UCSD-AML1 (cell line): ENCODE measurements at regions not wholly inside any gene's neighbourhood (a gene's known extent, or its start where the extent isn't known, plus 50 kb on each side); places are given as distances from the start of the nearest gene placed in this dataset.
"Not testable (repeated sequence)": the region's sequence is repeated elsewhere in the genome, so short reads cannot be mapped to it uniquely, and the experiment has no call there.

ENCODE experiments used
- DNase-seq: peaks from one replicate; lab custom pipeline; 2025; ENCODE audit not compliant: unreplicated experiment; lab: John Stamatoyannopoulos, UW

DNA sequence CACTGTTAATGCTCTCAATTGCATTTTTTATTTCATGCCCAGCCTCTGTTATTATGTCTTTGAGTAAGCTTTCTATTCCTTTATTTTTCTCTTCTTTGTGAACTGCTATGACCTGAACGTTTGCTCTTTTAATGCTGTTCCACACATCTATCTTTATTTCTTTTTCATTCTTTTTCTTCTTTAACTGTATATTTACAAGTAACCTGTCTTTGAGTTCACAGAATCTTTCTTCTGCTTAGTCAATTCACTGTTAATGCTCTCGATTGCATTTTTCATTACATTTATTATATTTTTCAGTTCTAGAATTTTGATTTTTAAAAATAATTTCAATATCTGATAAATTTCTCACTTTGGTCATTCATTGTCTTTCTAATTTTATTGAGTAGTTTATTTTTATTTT is 316.3 kb upstream of the MEF2C start:
- DNase-seq: no peak

DNA sequence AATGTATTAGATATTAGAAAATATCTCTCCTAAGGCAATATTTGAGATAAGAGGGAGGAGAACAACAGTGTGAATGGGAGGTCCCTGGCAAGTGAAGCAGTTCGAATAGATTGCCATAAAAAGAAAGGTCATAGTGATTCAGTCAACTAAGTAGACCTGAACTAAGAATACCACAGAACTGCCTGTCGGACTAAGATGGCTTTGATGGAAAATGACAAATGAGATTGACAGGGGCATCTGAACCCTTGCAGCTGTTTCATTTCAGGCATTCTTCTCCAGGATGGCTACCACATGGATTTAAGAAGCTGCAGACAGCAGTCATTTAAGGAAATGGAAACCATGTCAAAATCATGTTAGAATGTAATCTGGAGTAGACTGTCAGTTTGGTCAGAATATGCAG is 308.4 kb upstream of the MEF2C start:
- DNase-seq: peak; percentile 5

DNA sequence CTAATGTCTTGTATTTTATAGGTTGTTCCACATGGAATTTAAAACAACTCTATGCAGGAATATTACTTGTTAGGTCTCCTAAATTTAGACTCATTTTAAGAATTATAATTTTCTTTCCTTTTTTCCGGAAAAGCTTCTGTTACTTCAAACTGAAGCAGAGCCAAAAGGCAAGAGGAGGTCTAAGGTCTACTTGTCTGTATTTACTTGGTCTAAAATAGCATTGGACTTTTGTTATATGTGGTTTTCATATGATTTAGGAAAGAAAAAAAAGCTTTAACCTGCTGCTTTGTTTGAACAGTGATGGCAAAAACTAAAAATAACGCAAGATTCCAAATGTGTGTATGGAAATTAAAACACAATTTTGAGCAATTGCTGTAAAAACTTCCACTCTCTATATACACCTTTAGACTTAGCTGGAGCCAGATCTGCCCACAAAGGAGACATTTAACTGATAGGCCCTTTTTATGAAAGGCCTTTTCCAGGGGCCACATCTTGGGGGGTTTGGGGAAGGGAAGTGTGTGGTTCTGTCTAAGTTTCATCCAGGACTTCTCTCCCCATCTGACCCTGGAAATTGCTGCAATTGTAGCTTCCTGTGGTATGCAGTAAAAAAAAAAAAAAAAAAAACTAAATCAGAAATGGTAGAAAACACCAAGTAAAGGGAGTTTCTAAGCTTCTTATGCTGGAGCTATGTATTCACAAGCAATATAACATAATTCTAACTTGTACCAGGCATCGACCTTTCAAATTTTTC is 307.7 kb upstream of the MEF2C start:
- DNase-seq: peak; percentile 17

DNA sequence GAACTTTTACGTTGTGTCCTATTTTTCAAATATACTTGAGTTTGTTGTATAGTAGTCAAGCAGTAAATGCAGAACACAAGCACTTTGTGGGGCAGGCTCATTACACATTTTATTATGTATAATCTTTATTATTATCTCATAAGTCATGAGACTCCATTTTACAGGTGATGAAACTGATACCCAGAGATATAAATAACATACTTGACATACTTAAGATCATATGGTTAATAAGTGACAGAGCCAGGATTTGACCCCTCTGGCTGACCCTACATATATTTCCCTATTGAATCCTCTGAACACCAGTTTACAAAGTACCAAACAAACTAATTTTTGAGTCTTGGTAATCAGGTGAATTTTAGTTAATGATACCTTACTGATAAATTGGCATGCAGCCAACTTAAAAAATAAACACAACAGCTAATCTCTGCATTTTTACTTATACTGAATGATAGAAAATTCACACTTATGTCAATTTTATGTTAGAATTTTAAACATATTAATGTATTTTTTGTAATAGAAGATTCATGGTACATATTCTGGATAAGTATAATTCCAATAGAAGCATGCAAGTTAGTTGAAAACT is 305.0 kb upstream of the MEF2C start:
- no peak for DNase-seq

DNA sequence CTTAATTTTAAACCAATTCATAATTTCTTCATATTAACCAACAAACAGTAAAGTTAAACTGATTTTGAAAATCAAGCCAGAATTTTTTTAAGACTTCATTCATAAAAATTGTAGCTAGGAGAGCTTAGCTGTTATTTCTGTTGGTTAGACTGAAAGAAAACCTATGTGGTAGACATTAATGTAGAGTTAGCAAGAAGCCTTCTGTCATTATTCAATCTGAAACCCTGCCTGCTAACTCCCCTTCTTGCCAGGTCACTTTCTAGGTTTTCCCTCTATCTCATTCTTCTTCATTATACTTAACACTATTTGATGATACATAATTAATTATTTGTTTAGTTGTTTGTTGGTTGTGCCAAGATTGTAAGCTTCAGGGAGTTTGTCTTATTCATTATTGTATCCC is 304.3 kb upstream of the MEF2C start:
- DNase-seq: no peak

DNA sequence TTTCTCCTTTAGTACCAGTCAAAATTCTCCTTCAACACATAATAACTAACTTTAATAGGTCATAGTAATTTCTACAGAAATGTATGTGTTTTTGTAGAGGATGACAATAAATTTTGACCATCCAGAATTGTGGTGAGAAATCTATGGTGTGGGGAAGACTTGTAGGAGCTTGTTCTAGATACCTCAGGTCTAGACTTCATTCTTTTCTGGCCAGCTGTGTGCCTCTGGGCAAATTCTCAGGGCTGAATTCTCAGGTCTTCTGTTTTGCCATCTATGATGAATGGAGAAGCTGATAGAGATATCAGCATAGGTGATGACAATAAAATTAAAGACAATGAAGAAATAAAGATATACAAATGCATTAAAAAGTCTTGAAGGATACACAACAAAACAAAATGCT is 298.6 kb upstream of the MEF2C start:
- no peak for DNase-seq

DNA sequence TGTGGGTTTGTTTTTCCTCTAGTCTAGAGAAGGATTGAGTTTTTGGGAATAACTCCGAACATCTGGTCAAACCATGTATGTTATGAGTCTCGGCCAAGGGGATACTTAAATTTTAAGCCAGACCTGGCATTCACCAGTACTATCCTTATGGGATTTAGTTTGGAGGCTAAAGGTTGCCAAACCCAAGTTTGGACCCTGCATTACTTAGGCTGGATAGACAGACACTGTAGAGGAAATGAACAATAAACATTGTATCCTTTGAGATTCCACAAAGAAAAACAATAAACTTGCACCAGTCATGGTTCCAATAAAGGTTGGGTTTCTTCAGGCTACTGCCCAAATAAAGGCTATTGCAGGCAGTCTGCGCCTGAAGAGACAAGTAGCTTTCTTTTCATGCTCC is 296.7 kb upstream of the MEF2C start:
- DNase-seq: no peak

DNA sequence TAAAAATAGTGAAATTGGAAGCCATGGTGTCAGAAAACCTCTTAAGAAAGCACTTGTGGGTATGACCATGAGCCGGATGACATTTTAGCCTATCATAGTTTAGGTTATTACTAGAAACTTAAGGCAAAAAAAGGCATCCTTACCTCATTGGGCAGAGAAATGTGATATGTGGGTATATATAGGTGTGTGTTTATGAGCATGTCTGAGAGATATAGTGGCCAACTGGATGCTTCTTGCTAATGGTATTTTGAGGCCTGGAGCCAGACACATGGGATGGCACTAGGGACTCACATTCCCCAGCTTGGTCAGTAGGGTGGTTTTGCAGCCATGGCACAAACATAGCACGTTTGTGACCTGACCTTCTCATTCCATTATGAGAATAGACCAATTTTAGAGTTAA is 295.6 kb upstream of the MEF2C start:
- no peak for DNase-seq

DNA sequence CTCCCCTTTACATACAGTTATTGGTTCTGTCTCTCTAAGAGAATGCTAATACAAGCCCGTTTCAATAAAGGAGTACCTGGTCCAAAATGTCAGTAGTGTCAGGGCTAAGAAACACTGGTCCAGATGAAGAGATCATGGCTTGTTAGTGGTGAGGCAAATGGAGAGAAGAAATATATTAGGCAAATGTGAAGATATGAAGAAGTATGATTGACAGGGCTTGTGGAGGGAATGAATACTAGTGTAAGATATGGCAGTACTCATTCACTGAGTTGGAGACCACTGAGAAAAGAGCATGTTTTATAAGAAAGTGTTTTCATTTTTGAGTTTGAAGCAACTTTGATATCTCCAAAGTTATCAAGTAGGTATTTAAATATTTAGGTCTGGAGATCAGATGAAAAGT is 290.5 kb upstream of the MEF2C start:
- no peak for DNase-seq

DNA sequence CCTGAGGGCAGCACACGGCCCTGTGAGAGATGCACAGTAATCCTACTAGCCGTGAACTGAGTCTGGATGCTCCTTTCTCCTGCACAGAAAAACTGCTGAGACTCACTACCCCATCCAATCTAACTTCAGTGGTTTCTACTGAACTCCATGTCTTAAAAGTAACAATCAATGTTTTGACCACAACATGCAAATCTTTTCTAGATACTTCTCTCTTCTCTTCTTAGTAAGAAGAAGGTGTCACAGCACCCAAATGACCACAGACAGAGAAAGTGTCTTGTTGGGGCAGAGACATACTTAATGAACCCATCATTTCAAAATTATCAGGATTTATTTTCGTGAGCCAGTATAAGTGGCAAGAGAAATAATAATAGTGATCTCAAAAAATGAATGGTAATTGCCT is 285.8 kb upstream of the MEF2C start:
- no peak for DNase-seq

DNA sequence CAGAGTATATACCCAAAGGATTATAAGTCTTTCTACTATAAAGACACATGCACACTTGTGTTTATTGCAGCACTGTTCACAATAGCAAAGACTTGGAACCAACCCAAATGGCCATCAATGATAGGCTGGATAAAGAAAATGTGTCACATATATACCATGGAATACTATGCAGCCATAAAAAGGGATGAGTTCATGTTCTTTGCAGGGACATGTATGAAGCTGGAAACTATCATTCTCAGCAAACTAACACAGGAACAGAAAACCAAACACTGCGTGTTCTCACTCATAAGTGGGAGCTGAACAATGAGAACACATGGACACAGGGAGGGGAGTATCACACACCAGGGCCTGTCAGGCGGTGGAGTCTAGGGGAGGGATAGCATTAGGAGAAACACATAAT is 281.7 kb upstream of the MEF2C start:
- not testable (repeated sequence) for DNase-seq

DNA sequence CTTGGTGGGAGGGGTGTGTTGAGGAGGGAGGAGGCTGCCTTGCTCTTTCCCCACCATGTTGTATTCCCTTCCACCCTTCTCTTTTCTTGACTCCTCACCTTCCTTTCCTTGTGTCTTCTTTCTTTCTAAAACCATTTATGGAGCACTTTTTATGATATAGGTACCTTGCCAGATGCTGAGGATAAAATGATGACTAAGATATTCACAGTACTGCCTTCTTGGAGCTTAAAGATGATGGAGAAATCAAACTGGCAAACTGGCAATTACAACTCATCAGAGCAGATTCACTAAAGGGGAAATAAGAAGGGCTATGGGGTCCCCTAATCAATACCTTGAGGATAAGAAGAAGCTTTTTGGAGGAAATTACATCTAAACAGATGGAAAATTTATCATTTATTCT is 273.2 kb upstream of the MEF2C start:
- no peak for DNase-seq

DNA sequence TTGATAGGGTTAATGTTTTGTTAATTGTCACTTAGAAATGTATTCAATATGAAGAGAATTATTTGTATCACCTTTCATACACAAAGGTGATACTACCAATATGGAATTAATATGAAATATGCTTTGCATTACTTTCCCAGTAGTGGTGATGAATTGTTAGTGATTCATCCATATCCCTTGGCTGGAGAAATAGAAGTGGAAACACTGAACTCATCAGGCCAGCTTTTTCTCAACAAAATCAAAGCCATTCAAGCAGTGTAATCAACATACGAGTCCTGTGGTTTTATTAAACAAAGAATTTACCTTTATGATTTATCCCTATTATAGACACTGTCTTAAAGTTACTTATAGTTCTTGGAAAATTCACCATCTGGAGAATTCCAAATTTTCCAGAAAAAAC is 264.0 kb upstream of the MEF2C start:
- no peak for DNase-seq

DNA sequence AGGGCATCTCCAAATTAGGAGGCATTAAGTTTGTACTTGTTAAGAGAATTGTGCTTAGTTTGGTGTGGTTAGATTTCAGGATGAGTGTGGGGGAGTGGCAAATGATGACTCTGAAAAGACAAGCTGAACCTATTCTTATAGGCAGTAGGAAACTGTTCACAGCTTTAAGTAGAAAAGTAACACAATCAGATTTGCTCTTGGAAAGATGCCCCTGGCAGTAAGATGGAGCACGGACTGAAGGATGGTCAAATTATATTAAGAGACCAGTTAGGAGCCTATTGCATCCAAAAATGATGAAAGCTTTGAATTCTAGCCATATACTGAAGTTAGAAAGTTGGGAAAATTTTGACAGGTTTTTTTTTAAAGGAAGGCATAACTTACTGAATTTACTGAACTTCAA is 254.2 kb upstream of the MEF2C start:
- no peak for DNase-seq

DNA sequence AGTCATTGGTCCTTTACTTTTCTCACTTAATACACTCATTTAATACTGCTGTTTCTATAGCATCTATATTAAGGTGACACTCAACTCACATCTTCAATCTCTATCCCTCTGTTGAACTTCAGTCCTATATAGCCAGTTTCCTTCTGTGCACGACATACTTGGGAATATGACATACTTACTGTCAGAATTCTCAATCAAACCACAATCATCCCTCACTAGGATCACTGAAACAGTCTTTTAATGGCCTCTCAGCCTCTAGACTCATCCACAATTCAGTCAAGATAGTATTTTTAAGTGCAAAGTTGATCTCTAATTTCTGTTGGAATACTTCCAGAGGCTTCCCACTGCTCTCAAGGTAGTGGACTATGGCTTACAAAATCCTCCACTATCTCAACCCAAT is 251.0 kb upstream of the MEF2C start:
- DNase-seq: no peak

DNA sequence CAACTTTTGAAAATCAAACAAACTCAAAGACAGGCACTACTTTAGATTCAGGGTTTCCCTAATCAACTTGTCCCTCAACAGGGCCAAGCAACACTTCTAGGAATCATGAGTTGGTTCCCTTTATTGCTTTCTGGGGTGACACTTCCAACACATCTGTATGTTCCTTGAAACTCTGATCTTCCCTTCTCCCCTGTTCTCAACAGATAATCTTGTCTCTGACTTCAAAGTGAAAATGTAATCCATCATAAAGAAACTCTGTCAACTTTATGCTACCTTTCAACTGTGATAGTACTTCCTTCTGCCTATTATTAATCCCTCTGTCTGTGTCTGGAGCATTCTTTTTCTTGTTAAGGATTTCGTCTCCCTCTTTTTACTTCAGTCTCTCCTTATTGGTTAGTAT is 250.1 kb upstream of the MEF2C start:
- DNase-seq: no peak

DNA sequence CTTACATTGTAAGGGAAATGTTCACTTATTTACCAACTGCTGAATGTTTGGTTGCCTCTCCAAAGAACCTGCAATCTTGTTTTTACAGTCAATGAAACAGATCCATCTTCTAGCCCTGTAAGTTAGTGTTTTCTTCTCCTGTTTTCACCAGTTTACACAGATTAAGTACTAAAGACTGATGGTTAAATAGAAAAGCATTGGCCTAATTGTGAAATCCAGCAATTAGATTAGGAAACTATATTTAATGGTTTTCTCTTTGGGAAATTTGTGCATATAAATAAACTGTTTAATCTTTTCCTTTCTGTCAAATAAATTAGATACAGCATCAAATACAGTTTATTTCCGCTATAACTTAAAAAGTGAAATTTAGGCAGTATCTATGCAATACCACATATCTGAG is 247.9 kb upstream of the MEF2C start:
- DNase-seq: no peak

DNA sequence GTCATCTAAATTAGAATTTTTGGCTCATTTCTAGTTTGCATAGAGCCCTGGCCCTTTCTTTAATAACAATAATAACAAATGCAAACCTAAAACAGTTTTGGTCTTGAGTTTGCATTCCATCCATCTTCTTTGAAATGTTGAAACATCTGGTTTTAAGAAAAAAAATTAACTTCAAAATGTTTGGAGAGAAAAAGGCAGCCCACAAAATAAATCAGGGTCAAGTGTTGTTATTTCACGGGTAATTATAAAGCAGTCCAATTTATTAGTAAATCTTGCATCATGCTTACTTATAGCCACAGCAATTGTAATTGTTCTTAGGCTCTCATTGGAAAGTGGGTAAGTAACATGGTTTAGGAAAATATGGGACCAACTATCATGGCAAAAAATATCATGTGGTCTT is 247.0 kb upstream of the MEF2C start:
- no peak for DNase-seq

DNA sequence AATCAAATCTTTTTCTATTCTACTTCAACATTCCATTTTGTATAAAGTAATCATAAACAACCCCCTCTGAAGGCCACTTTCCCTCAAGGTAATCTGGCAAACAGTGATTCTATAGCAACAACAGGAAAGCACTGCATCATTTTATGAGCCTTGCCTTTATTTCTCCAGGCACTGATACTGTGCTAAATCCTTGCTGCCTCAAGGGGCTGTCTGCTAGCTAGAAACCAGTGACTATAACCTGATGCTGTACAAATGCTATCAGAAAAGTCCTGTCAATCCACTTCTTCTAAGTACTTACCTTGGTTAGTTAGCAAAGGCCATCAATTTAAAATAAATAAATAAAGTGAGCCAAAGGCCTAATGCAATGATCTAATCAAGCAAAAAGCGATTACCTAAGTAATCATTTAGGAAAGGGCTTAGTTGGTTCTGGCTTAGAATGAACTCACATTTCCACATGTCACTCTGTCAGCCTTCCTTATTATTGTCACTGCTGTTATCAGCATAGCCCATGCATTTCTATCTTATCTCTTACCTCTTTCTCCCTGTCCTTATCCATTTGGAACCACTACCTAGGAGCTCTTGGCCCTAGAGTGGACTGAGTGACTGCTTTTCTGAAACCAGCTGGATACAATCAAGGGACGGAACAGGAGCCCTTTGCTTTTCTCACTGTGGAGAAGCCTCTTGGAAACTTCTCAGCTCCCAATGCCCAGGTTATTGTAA is 246.1 kb upstream of the MEF2C start:
- DNase-seq: no peak

DNA sequence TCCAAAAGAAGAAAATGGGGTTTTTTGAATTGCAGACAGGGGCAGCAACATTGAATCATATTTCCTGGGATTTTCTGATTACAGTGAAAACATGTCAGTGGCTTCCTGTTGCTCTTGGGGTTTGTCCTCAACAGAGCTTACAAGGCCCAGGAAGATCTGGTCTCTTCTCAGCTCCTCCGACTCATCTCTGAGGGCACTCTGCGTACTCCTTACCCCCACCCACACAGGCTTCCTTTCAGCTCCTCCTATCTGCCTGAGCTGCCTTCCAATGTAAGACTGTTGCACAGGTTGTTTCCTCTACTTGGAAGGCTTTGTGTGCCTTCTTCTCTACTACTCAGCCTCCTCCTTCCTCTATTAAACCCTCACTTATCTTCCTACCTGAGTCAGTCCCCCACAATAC is 245.1 kb upstream of the MEF2C start:
- peak; percentile 43 for DNase-seq

DNA sequence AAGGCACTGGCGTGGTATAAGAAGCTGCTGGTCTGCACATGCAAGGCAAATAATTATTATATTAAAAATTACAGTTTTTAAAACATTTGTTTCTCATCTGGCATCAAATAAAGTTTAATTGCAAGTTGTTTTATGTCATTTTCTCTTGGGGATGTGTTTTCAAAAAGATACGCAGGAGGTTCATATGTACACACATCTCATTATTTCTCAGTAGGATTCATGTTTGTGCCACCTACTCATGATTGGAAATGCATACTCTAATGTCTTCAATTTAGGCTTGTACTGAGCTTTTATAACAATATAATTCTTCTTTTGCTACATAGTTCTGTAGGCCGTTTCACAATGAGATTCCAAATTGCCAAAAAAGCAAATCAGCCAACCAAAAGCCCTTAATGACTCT is 244.2 kb upstream of the MEF2C start:
- no peak for DNase-seq

DNA sequence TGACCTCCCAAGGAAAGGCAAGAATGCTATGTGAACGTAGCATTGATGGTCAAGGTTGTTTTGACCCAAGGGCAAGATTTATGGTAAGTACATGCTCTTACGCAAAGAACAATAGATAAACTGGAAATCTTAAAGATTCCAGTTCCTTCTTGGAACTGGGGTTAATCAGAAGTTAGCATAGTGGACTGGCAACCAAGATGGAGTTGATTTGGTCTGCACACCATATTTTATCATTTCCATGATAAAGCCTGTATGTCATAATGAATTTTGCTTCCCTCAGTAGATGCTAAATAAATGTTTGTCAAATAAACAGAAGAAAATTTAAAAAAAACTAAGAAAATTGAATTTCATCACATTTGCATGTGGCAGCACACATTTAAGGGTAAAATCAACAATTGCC is 242.4 kb upstream of the MEF2C start:
- no peak for DNase-seq

DNA sequence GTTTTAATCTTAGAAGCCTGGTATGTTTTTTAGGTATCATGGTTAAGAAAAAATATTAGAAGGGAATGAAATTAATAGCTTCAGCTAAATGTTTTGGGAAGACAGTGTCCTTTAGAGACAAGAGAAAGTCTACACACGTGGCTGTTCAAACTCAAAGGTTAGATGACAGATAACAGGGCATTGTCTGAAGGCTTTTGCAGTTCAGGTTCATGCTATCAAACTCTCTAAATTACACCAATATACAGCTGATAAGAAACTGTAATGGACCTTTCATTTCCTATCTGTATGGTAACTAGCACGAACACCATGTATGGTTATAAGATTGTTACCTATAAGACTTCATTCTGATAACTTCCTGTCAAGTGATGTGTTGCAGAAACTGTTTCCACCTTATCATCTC is 240.6 kb upstream of the MEF2C start:
- DNase-seq: no peak
